HCT116 (cell line): ENCODE measurements at regions not wholly inside any gene's neighbourhood (a gene's known extent, or its start where the extent isn't known, plus 50 kb on each side); places are given as distances from the start of the nearest gene placed in this dataset.

Experiments used
- ATAC-seq: fragments of 200-7000 bp; cut with Tn5 transposase; 2 replicates; pipeline ENCODE4 v1.9.1; 2020; ENCODE audit warnings: mild to moderate bottlenecking, moderate library complexity
- BruUV-seq: library from RNA; stranded (reverse); fragments of 400-500 nt; replicated peaks from 2 replicates; lab custom pipeline; 2021; lab: Mats Ljungman, UMichigan
- CTCF ChIA-PET: fragments of 300-600 bp; sonication (Branson Sonifier 250); formaldehyde crosslinking; loops from one replicate; lab custom pipeline; 2021; ENCODE audit warnings: antibody characterized with exemption; lab: Charles Lee
- POLR2A ChIA-PET: fragments of 300-600, 350-600 bp; sonication (Branson Sonifier 250); formaldehyde crosslinking; loops from one replicate; lab custom pipeline; 2021; ENCODE audit warnings: antibody characterized with exemption; lab: Charles Lee
- RAD21 ChIA-PET, 2 experiments: fragments of 300-600 bp; sonication (Branson Sonifier 250); formaldehyde crosslinking; loops; one replicate each; lab custom pipeline; 2023; ENCODE audit warnings: low total read pairs in 2 of 2; ENCODE audit not compliant: uncharacterized antibody in 2 of 2, unreplicated experiment in 2 of 2, low non-redundant PET in 1 of 2; lab: Charles Lee
- DNase-seq: peaks from one replicate; pipeline ENCODE4 v3.0.0-alpha.2; 2010; ENCODE audit warnings: low read depth, low spot score
- H2AFZ ChIP-seq: fragments of 200-600 bp; shearing (Covaris generic), sonication (generic); 2 replicates; pipeline ENCODE4 v1.6.1; 2017; ENCODE audit warnings: low read depth, mixed run types, mixed read lengths, antibody characterized with exemption, low read length; ENCODE audit not compliant: poor library complexity, severe bottlenecking
- H3K27ac ChIP-seq: 2 replicates; pipeline ENCODE4 v1.5.1; 2012; ENCODE audit warnings: low read depth, low read length
- H3K27me3 ChIP-seq: fragments of 200-600 bp; sonication (generic); 2 replicates; pipeline ENCODE4 v1.6.1; 2016; ENCODE audit warnings: mixed run types, low read length, mixed read lengths; ENCODE audit not compliant: insufficient read depth
- H3K36me3 ChIP-seq, 2 experiments: fragments of 200-500 bp in 1 of 2; fragments of 200-600 bp in 1 of 2; sonication (Bioruptor generic) in 1 of 2; sonication (generic) in 1 of 2; 2 replicates each; pipeline versions ENCODE4 v1.5.1 to v1.6.1; 2014 to 2016; ENCODE audit warnings: low read length in 2 of 2, inconsistent platforms in 1 of 2, mixed read lengths in 1 of 2, mixed run types in 1 of 2; ENCODE audit not compliant: insufficient read depth in 2 of 2, control insufficient read depth in 1 of 2
- H3K4me1 ChIP-seq, 2 experiments: fragments of 200-600 bp in 1 of 2; sonication (generic) in 1 of 2; 2 replicates each; pipeline versions ENCODE4 v1.5.1 to v1.6.1; 2012 to 2017; ENCODE audit warnings: low read length in 2 of 2, inconsistent platforms in 1 of 2, mild to moderate bottlenecking in 1 of 2, mixed read lengths in 1 of 2, mixed run types in 1 of 2, moderate library complexity in 1 of 2; ENCODE audit not compliant: insufficient read depth in 2 of 2, control insufficient read depth in 1 of 2
- H3K4me2 ChIP-seq: fragments of 200-600 bp; sonication (generic); 2 replicates; pipeline ENCODE4 v1.6.1; 2017; ENCODE audit warnings: mixed run types, low read length, mixed read lengths
- H3K4me3 ChIP-seq, 2 experiments: fragments of 200-600 bp in 1 of 2; sonication (generic) in 1 of 2; replicated peaks in 1 of 2; 2 replicates each; pipeline ENCODE4 v1.5.1; 2011 to 2016; ENCODE audit warnings: low read length in 2 of 2, control low read depth in 1 of 2, low read depth in 1 of 2, mild to moderate bottlenecking in 1 of 2, mixed read lengths in 1 of 2, mixed run types in 1 of 2
- H3K79me2 ChIP-seq: fragments of 200-600 bp; sonication (generic); 2 replicates; pipeline ENCODE4 v1.6.1; 2017; ENCODE audit warnings: mild to moderate bottlenecking, mixed run types, low read length, moderate library complexity, mixed read lengths; ENCODE audit not compliant: insufficient read depth
- H3K9ac ChIP-seq: fragments of 200-600 bp; sonication (generic); 2 replicates; pipeline ENCODE4 v1.6.1; 2016; ENCODE audit warnings: low read length, mixed read lengths
- H3K9me2 ChIP-seq: fragments of 200-600 bp; sonication (generic), shearing (Covaris generic); 2 replicates; pipeline ENCODE4 v1.6.1; 2017; ENCODE audit warnings: mixed run types, mild to moderate bottlenecking, moderate library complexity; ENCODE audit not compliant: insufficient read depth
- H3K9me3 ChIP-seq, 2 experiments: fragments of 200-500 bp in 1 of 2; fragments of 200-600 bp in 1 of 2; sonication (Bioruptor generic) in 1 of 2; sonication (generic) in 1 of 2; 2 replicates each; pipeline ENCODE4 v1.6.1; 2014 to 2017; ENCODE audit warnings: low read length in 2 of 2, mixed read lengths in 2 of 2, inconsistent platforms in 1 of 2, low read depth in 1 of 2, mild to moderate bottlenecking in 1 of 2, mixed run types in 1 of 2, moderate library complexity in 1 of 2; ENCODE audit not compliant: control insufficient read depth in 1 of 2, insufficient read depth in 1 of 2
- H4K20me1 ChIP-seq: fragments of 200-600 bp; sonication (generic), shearing (Covaris generic); 2 replicates; pipeline ENCODE4 v1.6.1; 2017; ENCODE audit warnings: mixed run types, mild to moderate bottlenecking, moderate library complexity; ENCODE audit not compliant: insufficient read depth
- ELF1 ChIP-seq: IDR thresholded peaks from 2 replicates; pipeline ENCODE4 v1.6.1; 2012; ENCODE audit warnings: low read depth, borderline replicate concordance
- POLR2A ChIP-seq: IDR thresholded peaks from 2 replicates; pipeline ENCODE4 v1.7.0; 2011; ENCODE audit warnings: borderline replicate concordance; ENCODE audit not compliant: insufficient read depth, insufficient read length; ENCODE audit errors: extremely low read depth
- SIN3A ChIP-seq: IDR thresholded peaks from 2 replicates; pipeline ENCODE4 v1.6.1; 2012; ENCODE audit warnings: low read depth
- SP1 ChIP-seq: IDR thresholded peaks from 2 replicates; pipeline ENCODE4 v1.6.1; 2012; ENCODE audit warnings: low read depth
- ZBTB33 ChIP-seq: IDR thresholded peaks from 2 replicates; pipeline ENCODE4 v1.6.1; 2011; ENCODE audit warnings: mild to moderate bottlenecking, low read length, moderate library complexity; ENCODE audit not compliant: insufficient replicate concordance; ENCODE audit errors: extremely low read depth
- ZNF274 ChIP-seq: fragments of 200-500 bp; sonication (Bioruptor generic); IDR thresholded peaks from 2 replicates; pipeline ENCODE4 v1.6.1; 2014; ENCODE audit warnings: mild to moderate bottlenecking, low read depth, low read length, inconsistent platforms
- intact Hi-C: fragments of 100-400 bp; cut with micrococcal nuclease; formaldehyde crosslinking; loops from 2 replicates; pipeline ENCODE4 v1.10.0; 2022
- TF ChIP-seq, protein P1 (sequence below): IDR thresholded peaks from 2 replicates; pipeline ENCODE4 v1.6.1; 2012
- TF ChIP-seq, protein P2 (sequence below), 3 experiments: fragments of 200-600 bp in 1 of 3; sonication (generic) in 1 of 3; IDR thresholded peaks in 2 of 3; conservative IDR thresholded peaks in 1 of 3; 2 replicates each; pipeline ENCODE4 v1.5.1; 2012 to 2017; ENCODE audit warnings: low read depth in 2 of 3, low read length in 2 of 3, antibody characterized with exemption in 1 of 3, borderline replicate concordance in 1 of 3, control low read depth in 1 of 3, mild to moderate bottlenecking in 1 of 3, mixed read lengths in 1 of 3, mixed run types in 1 of 3, moderate library complexity in 1 of 3; ENCODE audit not compliant: insufficient read depth in 1 of 3

- no peaks in the 10 kb centered on the region for H3K9me2 ChIP-seq
- ATAC-seq, result no peak
- TF ChIP-seq SIN3A (no peak), ELF1 (no peak), ZNF274 (no peak), POLR2A (no peak), ZBTB33 (no peak), SP1 (no peak)
- TF ChIP-seq, protein P1, sequence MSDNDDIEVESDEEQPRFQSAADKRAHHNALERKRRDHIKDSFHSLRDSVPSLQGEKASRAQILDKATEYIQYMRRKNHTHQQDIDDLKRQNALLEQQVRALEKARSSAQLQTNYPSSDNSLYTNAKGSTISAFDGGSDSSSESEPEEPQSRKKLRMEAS, result no peak
- TF ChIP-seq, protein P2, sequence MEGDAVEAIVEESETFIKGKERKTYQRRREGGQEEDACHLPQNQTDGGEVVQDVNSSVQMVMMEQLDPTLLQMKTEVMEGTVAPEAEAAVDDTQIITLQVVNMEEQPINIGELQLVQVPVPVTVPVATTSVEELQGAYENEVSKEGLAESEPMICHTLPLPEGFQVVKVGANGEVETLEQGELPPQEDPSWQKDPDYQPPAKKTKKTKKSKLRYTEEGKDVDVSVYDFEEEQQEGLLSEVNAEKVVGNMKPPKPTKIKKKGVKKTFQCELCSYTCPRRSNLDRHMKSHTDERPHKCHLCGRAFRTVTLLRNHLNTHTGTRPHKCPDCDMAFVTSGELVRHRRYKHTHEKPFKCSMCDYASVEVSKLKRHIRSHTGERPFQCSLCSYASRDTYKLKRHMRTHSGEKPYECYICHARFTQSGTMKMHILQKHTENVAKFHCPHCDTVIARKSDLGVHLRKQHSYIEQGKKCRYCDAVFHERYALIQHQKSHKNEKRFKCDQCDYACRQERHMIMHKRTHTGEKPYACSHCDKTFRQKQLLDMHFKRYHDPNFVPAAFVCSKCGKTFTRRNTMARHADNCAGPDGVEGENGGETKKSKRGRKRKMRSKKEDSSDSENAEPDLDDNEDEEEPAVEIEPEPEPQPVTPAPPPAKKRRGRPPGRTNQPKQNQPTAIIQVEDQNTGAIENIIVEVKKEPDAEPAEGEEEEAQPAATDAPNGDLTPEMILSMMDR (IDR thresholded peaks at IDR 0.05 in 2 of 3, conservative IDR thresholded peaks at IDR 0.05 in 1 of 3; ENCODE audit: borderline replicate concordance in 1 of 3, insufficient read depth in 1 of 3, low read depth in 2 of 3, low read length in 2 of 3), result no peak
- TF ChIP-seq, all 23 proteins: peak for 0
- Histone ChIP-seq H3K9ac (no peak overlapping the region), H3K4me2 (no peak overlapping the region), H3K4me3 (no peak overlapping the region), H3K9me3 (no peaks in the 10 kb centered on the region), H3K27ac (no peak overlapping the region), H4K20me1 (no peaks in the 10 kb centered on the region), H2AFZ (no peak overlapping the region), H3K79me2 (no peaks in the 10 kb centered on the region), H3K4me1 (no peaks in the 10 kb centered on the region), H3K36me3 (no peaks in the 10 kb centered on the region), H3K27me3 (peaks cover 25% of the 10 kb centered on the region; the same call in 1 of the 2 replicates)
- RAD21 ChIA-PET, result interaction anchor here in 1 of 2 experiments (0.7 kb wide), 1 partner anchor 9 kb away, joined by 3 read pairs; no protein-coding TSS in a partner anchor
- DNase-seq, result no peak
- POLR2A ChIA-PET, result no interaction called here
- intact Hi-C loops, result no loop called here
- no TSS peak for BruUV-seq
- CTCF ChIA-PET, result no interaction called here
Observed at GRCh38 chr20:58584881-58585752, 66.0 kb upstream of the STX16 start.
